Trophoblast cell (in vitro differentiated cells and primary cell): ENCODE measurements at regions not wholly inside any gene's neighbourhood (a gene's known extent, or its start where the extent isn't known, plus 50 kb on each side); places are given as distances from the start of the nearest gene placed in this dataset.

Source experiments
- DNase-seq, 2 donors: peaks; one replicate each; pipeline ENCODE4 v3.0.0-alpha.2; 2016
- H2AFZ ChIP-seq: 2 replicates; pipeline ENCODE4 v1.6.1; 2013; ENCODE audit warnings: low read length, moderate library complexity, mild to moderate bottlenecking; ENCODE audit not compliant: insufficient read depth, poor library complexity
- H2AK5ac ChIP-seq: 2 replicates; pipeline ENCODE4 v1.6.1; 2013; ENCODE audit warnings: mild to moderate bottlenecking, low read length
- H2BK120ac ChIP-seq: 2 replicates; pipeline ENCODE4 v1.6.1; 2013; ENCODE audit warnings: low read length, mild to moderate bottlenecking, moderate library complexity; ENCODE audit not compliant: insufficient read depth, poor library complexity
- H2BK12ac ChIP-seq: 2 replicates; pipeline ENCODE4 v1.6.1; 2013; ENCODE audit warnings: mild to moderate bottlenecking, low read length, moderate library complexity
- H2BK5ac ChIP-seq: 2 replicates; pipeline ENCODE4 v1.6.1; 2013; ENCODE audit warnings: low read length, low read depth, moderate library complexity, mild to moderate bottlenecking; ENCODE audit not compliant: poor library complexity
- H3K14ac ChIP-seq: 2 replicates; pipeline ENCODE4 v1.6.1; 2013; ENCODE audit warnings: mild to moderate bottlenecking, low read length
- H3K18ac ChIP-seq: 2 replicates; pipeline ENCODE4 v1.6.1; 2013; ENCODE audit warnings: mild to moderate bottlenecking, low read length
- H3K23ac ChIP-seq: 2 replicates; pipeline ENCODE4 v1.6.1; 2013; ENCODE audit warnings: low read length
- H3K27ac ChIP-seq: 2 replicates; pipeline ENCODE4 v1.5.1; 2013; ENCODE audit warnings: low read depth, mild to moderate bottlenecking, inconsistent platforms, low read length, moderate library complexity
- H3K27me3 ChIP-seq: 2 replicates; pipeline ENCODE4 v1.6.1; 2013; ENCODE audit warnings: inconsistent platforms, mild to moderate bottlenecking, low read length, moderate library complexity; ENCODE audit not compliant: insufficient read depth
- H3K36me3 ChIP-seq, 2 experiments: 1 replicate in 1 of 2; 2 replicates in 1 of 2; pipeline ENCODE4 v1.6.1; 2013; ENCODE audit warnings: low read length in 2 of 2, mild to moderate bottlenecking in 2 of 2, moderate library complexity in 1 of 2; ENCODE audit not compliant: insufficient read depth in 2 of 2, control insufficient read depth in 1 of 2
- H3K4ac ChIP-seq: 2 replicates; pipeline ENCODE4 v1.6.1; 2013; ENCODE audit warnings: low read depth, mild to moderate bottlenecking, low read length, moderate library complexity
- H3K4me1 ChIP-seq, 2 experiments: 1 replicate in 1 of 2; 2 replicates in 1 of 2; pipeline ENCODE4 v1.6.1; 2013; ENCODE audit warnings: low read length in 2 of 2, mild to moderate bottlenecking in 2 of 2, moderate library complexity in 1 of 2; ENCODE audit not compliant: insufficient read depth in 2 of 2, control insufficient read depth in 1 of 2
- H3K4me2 ChIP-seq: 2 replicates; pipeline ENCODE4 v1.6.1; 2013; ENCODE audit warnings: inconsistent platforms, mild to moderate bottlenecking, low read length, moderate library complexity
- H3K4me3 ChIP-seq: 2 replicates; pipeline ENCODE4 v1.5.1; 2013; ENCODE audit warnings: mild to moderate bottlenecking, low read depth, low read length, inconsistent platforms
- H3K79me1 ChIP-seq: one replicate; pipeline ENCODE4 v1.6.1; 2013; ENCODE audit warnings: low read length
- H3K79me2 ChIP-seq: 2 replicates; pipeline ENCODE4 v1.6.1; 2013; ENCODE audit warnings: low read length, mild to moderate bottlenecking; ENCODE audit not compliant: control insufficient read depth, insufficient read depth, poor library complexity
- H3K9ac ChIP-seq: 2 replicates; pipeline ENCODE4 v1.6.1; 2013; ENCODE audit warnings: mild to moderate bottlenecking, low read length
- H3K9me3 ChIP-seq: 2 replicates; pipeline ENCODE4 v1.6.1; 2013; ENCODE audit warnings: low read depth, mild to moderate bottlenecking, control low read depth, inconsistent platforms, low read length; ENCODE audit not compliant: insufficient read depth
- H4K12ac ChIP-seq: 2 replicates; pipeline ENCODE4 v1.6.1; 2013; ENCODE audit warnings: low read depth, mild to moderate bottlenecking, low read length, moderate library complexity
- H4K8ac ChIP-seq: 2 replicates; pipeline ENCODE4 v1.6.1; 2013; ENCODE audit warnings: low read depth, mild to moderate bottlenecking, low read length, moderate library complexity
- H4K91ac ChIP-seq: one replicate; pipeline ENCODE4 v1.6.1; 2013; ENCODE audit warnings: low read depth, mild to moderate bottlenecking, low read length, moderate library complexity
- WGBS: extraction: QIAGEN DNeasy Blood & Tissue Kit; methylation state at CpG from one replicate; pipeline ENCODE4 v1.1.7; 2013; ENCODE audit warnings: missing lambda C conversion rate; ENCODE audit not compliant: insufficient read length, insufficient coverage; ENCODE audit errors: extremely low coverage; 5-methylcytosine and 5-hydroxymethylcytosine counted together

- H3K18ac ChIP-seq: no peak overlapping the region
- H4K8ac ChIP-seq: no peak overlapping the region
- no peak overlapping the region for H4K91ac ChIP-seq
- H3K27ac ChIP-seq: no peak overlapping the region
- H3K27me3 ChIP-seq: no peaks in the 10 kb centered on the region
- no peaks in the 10 kb centered on the region for H3K79me2 ChIP-seq
- H2BK120ac ChIP-seq: no peak overlapping the region
- no peaks in the 10 kb centered on the region for H3K36me3 ChIP-seq
- no peak overlapping the region for H4K12ac ChIP-seq
- no peaks in the 10 kb centered on the region for H3K9me3 ChIP-seq
- H2BK12ac ChIP-seq: no peak overlapping the region
- H3K9ac ChIP-seq: no peak overlapping the region
- no peaks in the 10 kb centered on the region for H3K4me1 ChIP-seq
- DNase-seq: peak; percentile 7 to 35
- no peak overlapping the region for H2BK5ac ChIP-seq
- no peaks in the 10 kb centered on the region for H3K79me1 ChIP-seq
- no peak overlapping the region for H3K4ac ChIP-seq
- H2AK5ac ChIP-seq: no peak overlapping the region
- H3K14ac ChIP-seq: no peak overlapping the region
- H3K4me2 ChIP-seq: no peak overlapping the region
- no peak overlapping the region for H3K23ac ChIP-seq
- no CpG with 5 or more reads among the region's 2 CpGs for WGBS
- H2AFZ ChIP-seq: no peak overlapping the region
- H3K4me3 ChIP-seq: no peak overlapping the region
Measured at GRCh38 chr5:96146675-96147074, 185.0 kb upstream of the ELL2 start.

- Histone ChIP-seq H3K18ac (no peak overlapping the region), H3K23ac (no peak overlapping the region), H2BK5ac (no peak overlapping the region), H2BK120ac (no peak overlapping the region), H3K14ac (no peak overlapping the region), H2AK5ac (no peak overlapping the region), H4K91ac (no peak overlapping the region), H3K9ac (no peak overlapping the region), H3K79me2 (no peaks in the 10 kb centered on the region), H3K4me3 (no peak overlapping the region), H3K4me1 (no peaks in the 10 kb centered on the region), H3K36me3 (no peaks in the 10 kb centered on the region), H3K79me1 (no peaks in the 10 kb centered on the region), H2BK12ac (no peak overlapping the region), H2AFZ (no peak overlapping the region), H3K27me3 (no peaks in the 10 kb centered on the region), H4K12ac (no peak overlapping the region), H3K4me2 (no peak overlapping the region), H4K8ac (no peak overlapping the region), H3K27ac (no peak overlapping the region), H3K4ac (no peak overlapping the region), H3K9me3 (no peaks in the 10 kb centered on the region)
- DNase-seq: peak; percentile 55 to 71
- no CpG with 5 or more reads among the region's 3 CpGs for WGBS
Measured at GRCh38 chr5:96144289-96144688, 182.6 kb upstream of the ELL2 start.

- no peak overlapping the region for H3K23ac ChIP-seq
- DNase-seq: no peak
- no peak overlapping the region for H2BK5ac ChIP-seq
- H2BK12ac ChIP-seq: no peak overlapping the region
- H3K79me1 ChIP-seq: no peaks in the 10 kb centered on the region
- H3K4me2 ChIP-seq: no peak overlapping the region
- H3K27ac ChIP-seq: no peak overlapping the region
- no peaks in the 10 kb centered on the region for H3K27me3 ChIP-seq
- H4K8ac ChIP-seq: no peak overlapping the region
- H2BK120ac ChIP-seq: no peak overlapping the region
- no peaks in the 10 kb centered on the region for H3K36me3 ChIP-seq
- H3K4me3 ChIP-seq: no peak overlapping the region
- no peaks in the 10 kb centered on the region for H3K79me2 ChIP-seq
- no peak overlapping the region for H3K4ac ChIP-seq
- H2AK5ac ChIP-seq: no peak overlapping the region
- H4K12ac ChIP-seq: no peak overlapping the region
- no peak overlapping the region for H3K18ac ChIP-seq
- H2AFZ ChIP-seq: no peak overlapping the region
- H3K9ac ChIP-seq: no peak overlapping the region
- no CpG with 5 or more reads among the region's 2 CpGs for WGBS
- H4K91ac ChIP-seq: no peak overlapping the region
- no peaks in the 10 kb centered on the region for H3K4me1 ChIP-seq
- no peaks in the 10 kb centered on the region for H3K9me3 ChIP-seq
- H3K14ac ChIP-seq: no peak overlapping the region
Measured at GRCh38 chr5:96143450-96143849, 181.8 kb upstream of the ELL2 start.

DNA sequence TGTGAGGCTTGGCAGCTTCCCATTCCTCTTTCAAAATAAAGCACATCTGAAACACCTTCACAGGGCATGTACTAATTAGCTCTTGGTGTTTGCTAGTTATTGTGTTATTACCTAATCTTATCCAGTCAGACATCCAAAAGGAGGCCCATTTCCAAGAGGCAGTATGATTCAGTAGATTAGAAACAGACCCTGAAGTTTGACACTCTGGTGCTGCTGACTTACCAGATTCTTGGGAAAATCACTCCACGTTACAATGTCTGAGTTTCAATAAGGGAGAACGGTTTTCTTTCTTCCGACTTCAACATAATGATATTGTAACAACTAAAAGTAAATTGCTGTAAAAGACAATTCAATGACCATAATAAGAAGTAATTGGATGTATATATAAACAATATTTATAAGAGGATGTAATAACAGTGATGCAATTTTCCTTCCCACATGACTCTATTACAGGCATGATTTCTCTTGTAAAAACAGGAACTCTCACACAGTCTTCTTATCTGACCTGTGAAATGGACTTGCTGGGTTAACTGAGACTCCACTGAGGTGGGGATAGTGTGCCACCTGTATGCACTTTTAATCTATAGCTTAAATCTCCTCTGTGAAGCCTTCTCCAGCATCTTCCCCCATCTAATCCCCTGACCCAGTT lies 181.3 kb upstream of the ELL2 start:
- H3K79me2 ChIP-seq: no peaks in the 10 kb centered on the region
- no peaks in the 10 kb centered on the region for H3K36me3 ChIP-seq
- no peak overlapping the region for H2BK12ac ChIP-seq
- H3K27ac ChIP-seq: no peak overlapping the region
- H3K18ac ChIP-seq: no peak overlapping the region
- H3K79me1 ChIP-seq: no peaks in the 10 kb centered on the region
- no peak overlapping the region for H3K4me2 ChIP-seq
- WGBS: no CpG with 5 or more reads among the region's 3 CpGs
- no peak overlapping the region for H3K9ac ChIP-seq
- no peaks in the 10 kb centered on the region for H3K4me1 ChIP-seq
- no peak overlapping the region for H2BK5ac ChIP-seq
- H3K23ac ChIP-seq: no peak overlapping the region
- H4K91ac ChIP-seq: no peak overlapping the region
- no peak overlapping the region for H4K8ac ChIP-seq
- H4K12ac ChIP-seq: no peak overlapping the region
- no peak overlapping the region for H2AFZ ChIP-seq
- H2BK120ac ChIP-seq: no peak overlapping the region
- H3K14ac ChIP-seq: no peak overlapping the region
- DNase-seq: no peak
- H3K27me3 ChIP-seq: no peaks in the 10 kb centered on the region
- no peak overlapping the region for H3K4me3 ChIP-seq
- H2AK5ac ChIP-seq: no peak overlapping the region
- H3K4ac ChIP-seq: no peak overlapping the region
- H3K9me3 ChIP-seq: no peaks in the 10 kb centered on the region
